ENCODE measurements at regions not wholly inside any gene's neighbourhood (a gene's known extent, or its start where the extent isn't known, plus 50 kb on each side); places are given as distances from the start of the nearest gene placed in this dataset.

GRCh38 chr17:33944412-33944811, 310.7 kb upstream of the CCL2 start:
- TF ChIP-seq GLIS3 (CRISPR knock-in tag; IDR thresholded peaks at IDR 0.05) (no peak), ZFP3 (CRISPR knock-in tag; IDR thresholded peaks at IDR 0.05) (no peak), ZNF565 (CRISPR knock-in tag; conservative IDR thresholded peaks at IDR 0.05; ENCODE audit: low read depth) (no peak), RARB (CRISPR knock-in tag; IDR thresholded peaks at IDR 0.05) (no peak), SNAI2 (CRISPR knock-in tag; IDR thresholded peaks at IDR 0.05) (no peak), CSDC2 (CRISPR knock-in tag; IDR thresholded peaks at IDR 0.05) (no peak), TCF4 (CRISPR knock-in tag; IDR thresholded peaks at IDR 0.05; ENCODE audit: borderline replicate concordance) (no peak), ZNF70 (CRISPR knock-in tag; IDR thresholded peaks at IDR 0.05) (no peak), ISL1 (CRISPR knock-in tag; IDR thresholded peaks at IDR 0.05) (no peak), TSHZ2 (CRISPR knock-in tag; IDR thresholded peaks at IDR 0.05) (no peak), ZC3H10 (CRISPR knock-in tag; IDR thresholded peaks at IDR 0.05) (no peak), ESRRG (CRISPR knock-in tag; IDR thresholded peaks at IDR 0.05) (no peak), ZFP30 (CRISPR knock-in tag; IDR thresholded peaks at IDR 0.05) (no peak), BACH2 (CRISPR knock-in tag; IDR thresholded peaks at IDR 0.05; ENCODE audit: borderline replicate concordance) (no peak), PPARA (CRISPR knock-in tag; IDR thresholded peaks at IDR 0.05; ENCODE audit: borderline replicate concordance) (no peak), CSRNP3 (CRISPR knock-in tag; IDR thresholded peaks at IDR 0.05) (no peak)
- TF ChIP-seq, protein P1, sequence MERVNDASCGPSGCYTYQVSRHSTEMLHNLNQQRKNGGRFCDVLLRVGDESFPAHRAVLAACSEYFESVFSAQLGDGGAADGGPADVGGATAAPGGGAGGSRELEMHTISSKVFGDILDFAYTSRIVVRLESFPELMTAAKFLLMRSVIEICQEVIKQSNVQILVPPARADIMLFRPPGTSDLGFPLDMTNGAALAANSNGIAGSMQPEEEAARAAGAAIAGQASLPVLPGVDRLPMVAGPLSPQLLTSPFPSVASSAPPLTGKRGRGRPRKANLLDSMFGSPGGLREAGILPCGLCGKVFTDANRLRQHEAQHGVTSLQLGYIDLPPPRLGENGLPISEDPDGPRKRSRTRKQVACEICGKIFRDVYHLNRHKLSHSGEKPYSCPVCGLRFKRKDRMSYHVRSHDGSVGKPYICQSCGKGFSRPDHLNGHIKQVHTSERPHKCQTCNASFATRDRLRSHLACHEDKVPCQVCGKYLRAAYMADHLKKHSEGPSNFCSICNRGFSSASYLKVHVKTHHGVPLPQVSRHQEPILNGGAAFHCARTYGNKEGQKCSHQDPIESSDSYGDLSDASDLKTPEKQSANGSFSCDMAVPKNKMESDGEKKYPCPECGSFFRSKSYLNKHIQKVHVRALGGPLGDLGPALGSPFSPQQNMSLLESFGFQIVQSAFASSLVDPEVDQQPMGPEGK (CRISPR knock-in tag; IDR thresholded peaks at IDR 0.05; ENCODE audit: borderline replicate concordance), result no peak
- ATAC-seq, result no peak

DNA sequence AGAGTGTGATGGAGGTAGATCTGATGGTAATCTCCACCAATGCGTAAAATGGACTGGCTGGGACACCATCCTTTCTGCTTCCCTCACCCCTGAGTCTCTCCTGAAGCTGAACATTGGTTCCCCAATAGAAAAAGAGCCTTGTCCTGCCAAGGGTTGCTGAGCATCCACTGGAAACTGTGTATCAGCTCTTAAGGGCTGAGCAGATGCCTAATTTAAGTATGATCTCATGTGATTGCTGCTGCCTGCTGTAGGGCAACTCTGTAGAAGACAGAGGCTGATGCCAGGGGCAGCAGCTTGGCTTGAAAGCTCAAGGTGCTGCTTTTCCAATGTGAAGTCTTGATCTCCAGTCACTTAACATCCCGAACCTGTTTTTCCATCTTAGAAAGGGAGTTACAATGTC, 310.3 kb upstream of the CCL2 start:
- no peak for ATAC-seq

DNA sequence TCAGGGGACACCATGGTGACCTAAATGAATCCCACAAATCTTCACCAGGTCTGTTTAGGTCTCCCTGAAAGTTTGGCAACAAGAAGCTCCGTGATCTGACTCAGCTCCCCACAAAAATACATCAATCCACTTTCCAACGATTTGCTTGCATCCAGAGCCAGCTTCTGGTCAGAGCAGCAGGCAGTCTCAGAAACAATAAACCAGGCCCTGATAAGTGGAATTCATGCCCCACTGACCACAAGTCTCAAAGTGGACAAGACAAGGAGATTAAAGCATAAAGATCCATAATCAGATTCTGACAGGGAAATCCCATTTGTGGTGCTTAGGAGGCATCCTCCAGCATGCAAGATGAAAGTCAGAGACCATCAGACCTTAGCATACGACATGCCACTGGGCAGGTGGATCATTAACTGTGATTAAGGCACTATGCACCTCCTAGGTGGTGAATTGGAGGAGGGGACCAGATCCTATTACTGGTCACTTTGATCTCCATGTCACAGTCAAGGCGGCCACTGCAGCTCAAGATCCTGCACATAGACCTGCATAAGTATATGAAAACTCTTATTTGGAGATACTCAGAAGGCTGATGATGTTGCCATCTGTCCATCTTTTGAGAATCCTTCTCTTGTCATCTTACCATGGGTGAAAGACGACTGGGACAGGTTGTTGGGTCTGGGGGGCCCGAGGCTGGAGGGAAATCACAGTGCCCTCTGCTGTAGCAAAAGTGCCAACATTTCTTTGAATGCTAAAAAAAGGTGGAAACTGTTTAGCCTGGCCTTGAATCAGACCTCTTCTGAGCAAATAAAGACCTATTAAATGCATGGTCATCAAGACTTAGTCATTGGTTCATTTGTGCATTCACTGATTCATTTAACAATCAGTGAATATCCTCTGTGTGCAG, 309.2 kb upstream of the CCL2 start:
- TF ChIP-seq OSR1 (CRISPR knock-in tag; IDR thresholded peaks at IDR 0.05) (no peak), ZFP3 (CRISPR knock-in tag; IDR thresholded peaks at IDR 0.05) (no peak)
- ATAC-seq, result no peak

More for the DNA sequence above, 310.3 kb upstream of the CCL2 start:
- TF ChIP-seq CSRNP3 (CRISPR knock-in tag; IDR thresholded peaks at IDR 0.05), result no peak

DNA sequence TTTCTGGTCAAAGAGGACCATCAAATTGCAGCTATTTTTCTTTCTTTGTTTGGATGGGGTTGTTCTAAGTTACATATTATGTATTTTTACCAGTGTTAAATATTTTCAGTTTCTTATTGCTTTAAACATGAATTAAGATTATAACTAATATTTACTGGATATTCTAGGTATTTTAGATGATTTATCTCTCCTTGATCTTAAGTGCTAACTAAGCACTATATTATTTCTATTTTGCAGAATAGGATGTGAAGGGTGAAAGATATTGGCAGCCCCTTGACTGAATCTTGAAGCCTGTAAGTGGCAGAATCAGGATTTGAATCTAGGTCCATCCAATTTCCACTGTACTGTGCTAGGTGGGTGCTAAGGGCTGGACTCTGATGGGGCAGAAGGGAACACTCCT, 307.3 kb upstream of the CCL2 start:
- ATAC-seq, result no peak
- TF ChIP-seq ISL1 (CRISPR knock-in tag; IDR thresholded peaks at IDR 0.05) (no peak), ZNF8 (CRISPR knock-in tag; IDR thresholded peaks at IDR 0.05) (no peak), RARB (CRISPR knock-in tag; IDR thresholded peaks at IDR 0.05) (no peak), TSHZ2 (CRISPR knock-in tag; IDR thresholded peaks at IDR 0.05) (no peak), SNAI2 (CRISPR knock-in tag; IDR thresholded peaks at IDR 0.05) (no peak), ZFP30 (CRISPR knock-in tag; IDR thresholded peaks at IDR 0.05) (no peak), TCF4 (CRISPR knock-in tag; IDR thresholded peaks at IDR 0.05; ENCODE audit: borderline replicate concordance) (no peak)
- TF ChIP-seq, protein P2, sequence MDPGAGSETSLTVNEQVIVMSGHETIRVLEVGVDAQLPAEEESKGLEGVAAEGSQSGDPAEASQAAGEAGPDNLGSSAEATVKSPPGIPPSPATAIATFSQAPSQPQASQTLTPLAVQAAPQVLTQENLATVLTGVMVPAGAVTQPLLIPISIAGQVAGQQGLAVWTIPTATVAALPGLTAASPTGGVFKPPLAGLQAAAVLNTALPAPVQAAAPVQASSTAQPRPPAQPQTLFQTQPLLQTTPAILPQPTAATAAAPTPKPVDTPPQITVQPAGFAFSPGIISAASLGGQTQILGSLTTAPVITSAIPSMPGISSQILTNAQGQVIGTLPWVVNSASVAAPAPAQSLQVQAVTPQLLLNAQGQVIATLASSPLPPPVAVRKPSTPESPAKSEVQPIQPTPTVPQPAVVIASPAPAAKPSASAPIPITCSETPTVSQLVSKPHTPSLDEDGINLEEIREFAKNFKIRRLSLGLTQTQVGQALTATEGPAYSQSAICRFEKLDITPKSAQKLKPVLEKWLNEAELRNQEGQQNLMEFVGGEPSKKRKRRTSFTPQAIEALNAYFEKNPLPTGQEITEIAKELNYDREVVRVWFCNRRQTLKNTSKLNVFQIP (CRISPR knock-in tag; IDR thresholded peaks at IDR 0.05; ENCODE audit: borderline replicate concordance, low read depth), result no peak
